ENCODE measurements at regions not wholly inside any gene's neighbourhood (a gene's known extent, or its start where the extent isn't known, plus 50 kb on each side); places are given as distances from the start of the nearest gene placed in this dataset.

GRCh38 chr22:49408102-49408836 lies 419.4 kb downstream of the BRD1 start:
- no peak overlapping the region for H3K4me3 Mint-ChIP-seq
- H3K9me3 Mint-ChIP-seq: peaks cover 1 to 7% (median 5%) of the 10 kb centered on the region in 3 donors
- peaks cover 2% of the 10 kb centered on the region for H3K36me3 Mint-ChIP-seq
- H3K27me3 Mint-ChIP-seq: peaks cover 5% of the 10 kb centered on the region
- H3K27ac Mint-ChIP-seq: no peak overlapping the region
- H3K4me1 Mint-ChIP-seq: no peaks in the 10 kb centered on the region

GRCh38 chr22:49406879-49407587 lies 420.6 kb downstream of the BRD1 start:
- Mint-ChIP-seq H3K4me1 (no peaks in the 10 kb centered on the region), H3K27ac (no peak overlapping the region), H3K36me3 (no peaks in the 10 kb centered on the region), H3K4me3 (no peak overlapping the region), H3K9me3 (peaks cover 1 to 7% (median 5%) of the 10 kb centered on the region in 3 donors), H3K27me3 (peaks cover 5% of the 10 kb centered on the region)

GRCh38 chr22:49406047-49406650 lies 421.5 kb downstream of the BRD1 start:
- H3K27ac Mint-ChIP-seq: no peak overlapping the region
- no peaks in the 10 kb centered on the region for H3K4me1 Mint-ChIP-seq
- peaks cover 5% of the 10 kb centered on the region for H3K27me3 Mint-ChIP-seq
- peak overlapping the region in 1 of 4 donors; percentile 33 for H3K4me3 Mint-ChIP-seq
- H3K36me3 Mint-ChIP-seq: no peaks in the 10 kb centered on the region
- peaks cover 1 to 7% (median 5%) of the 10 kb centered on the region in 3 donors for H3K9me3 Mint-ChIP-seq

GRCh38 chr22:49405590-49405989 lies 422.1 kb downstream of the BRD1 start:
- Mint-ChIP-seq H3K4me1 (no peaks in the 10 kb centered on the region), H3K9me3 (peaks cover 1 to 7% (median 5%) of the 10 kb centered on the region in 3 donors)

GRCh38 chr22:49404576-49405241 lies 423.0 kb downstream of the BRD1 start:
- Mint-ChIP-seq H3K27me3 (peaks cover 5% of the 10 kb centered on the region), H3K9me3 (peaks cover 1 to 7% (median 5%) of the 10 kb centered on the region in 3 donors), H3K27ac (no peak overlapping the region), H3K4me1 (no peaks in the 10 kb centered on the region), H3K36me3 (no peaks in the 10 kb centered on the region), H3K4me3 (no peak overlapping the region)

More at GRCh38 chr22:49405590-49405989, 422.1 kb downstream of the BRD1 start:
- H3K27ac Mint-ChIP-seq: no peak overlapping the region
- H3K4me3 Mint-ChIP-seq: no peak overlapping the region
- H3K27me3 Mint-ChIP-seq: peaks cover 5% of the 10 kb centered on the region
- no peaks in the 10 kb centered on the region for H3K36me3 Mint-ChIP-seq

GRCh38 chr22:49404020-49404419 lies 423.7 kb downstream of the BRD1 start:
- Mint-ChIP-seq H3K9me3 (peaks cover 0 to 2% (median 0%) of the 10 kb centered on the region in 3 donors), H3K4me1 (no peaks in the 10 kb centered on the region), H3K36me3 (no peaks in the 10 kb centered on the region), H3K27me3 (peaks cover 2% of the 10 kb centered on the region), H3K4me3 (no peak overlapping the region), H3K27ac (no peak overlapping the region)

GRCh38 chr22:49403102-49403501 lies 424.6 kb downstream of the BRD1 start:
- Mint-ChIP-seq H3K27me3 (peaks cover 2% of the 10 kb centered on the region), H3K27ac (no peak overlapping the region), H3K36me3 (no peaks in the 10 kb centered on the region), H3K9me3 (no peaks in the 10 kb centered on the region), H3K4me1 (no peaks in the 10 kb centered on the region), H3K4me3 (no peak overlapping the region)

GRCh38 chr22:49402169-49402568 lies 425.5 kb downstream of the BRD1 start:
- Mint-ChIP-seq H3K27ac (no peak overlapping the region), H3K4me1 (no peaks in the 10 kb centered on the region), H3K9me3 (no peaks in the 10 kb centered on the region), H3K27me3 (peaks cover 2% of the 10 kb centered on the region), H3K4me3 (no peak overlapping the region), H3K36me3 (no peaks in the 10 kb centered on the region)

- no peaks in the 10 kb centered on the region for H3K4me1 Mint-ChIP-seq
- H3K27ac Mint-ChIP-seq: no peak overlapping the region
- H3K9me3 Mint-ChIP-seq: no peaks in the 10 kb centered on the region
- H3K36me3 Mint-ChIP-seq: no peaks in the 10 kb centered on the region
- no peak overlapping the region for H3K4me3 Mint-ChIP-seq
- peaks cover 2% of the 10 kb centered on the region for H3K27me3 Mint-ChIP-seq
Measured at GRCh38 chr22:49400941-49401598, 426.6 kb downstream of the BRD1 start.

- no peak overlapping the region for H3K4me3 Mint-ChIP-seq
- H3K27me3 Mint-ChIP-seq: peaks cover 2% of the 10 kb centered on the region
- no peaks in the 10 kb centered on the region for H3K9me3 Mint-ChIP-seq
- H3K36me3 Mint-ChIP-seq: no peaks in the 10 kb centered on the region
- H3K27ac Mint-ChIP-seq: no peak overlapping the region
- no peaks in the 10 kb centered on the region for H3K4me1 Mint-ChIP-seq
Measured at GRCh38 chr22:49400136-49400940, 427.3 kb downstream of the BRD1 start.

- no peaks in the 10 kb centered on the region for H3K36me3 Mint-ChIP-seq
- H3K27me3 Mint-ChIP-seq: no peaks in the 10 kb centered on the region
- no peak overlapping the region for H3K27ac Mint-ChIP-seq
- H3K4me3 Mint-ChIP-seq: no peak overlapping the region
- H3K4me1 Mint-ChIP-seq: no peaks in the 10 kb centered on the region
- H3K9me3 Mint-ChIP-seq: peaks cover 0 to 9% (median 3%) of the 10 kb centered on the region in 3 donors
Measured at GRCh38 chr22:49398646-49399045, 429.0 kb downstream of the BRD1 start.

- H3K4me1 Mint-ChIP-seq: no peaks in the 10 kb centered on the region
Measured at GRCh38 chr22:49398115-49398514, 429.6 kb downstream of the BRD1 start.

GRCh38 chr22:49396817-49397216 lies 430.9 kb downstream of the BRD1 start:
- peaks cover 3% of the 10 kb centered on the region for H3K27me3 Mint-ChIP-seq
- H3K9me3 Mint-ChIP-seq: peaks cover 2 to 9% (median 5%) of the 10 kb centered on the region in 3 donors

More at GRCh38 chr22:49398115-49398514, 429.6 kb downstream of the BRD1 start:
- Mint-ChIP-seq H3K9me3 (peaks cover 0 to 9% (median 3%) of the 10 kb centered on the region in 3 donors), H3K27me3 (no peaks in the 10 kb centered on the region), H3K36me3 (no peaks in the 10 kb centered on the region), H3K4me3 (no peak overlapping the region), H3K27ac (no peak overlapping the region)

GRCh38 chr22:49395617-49396016 lies 432.1 kb downstream of the BRD1 start:
- H3K36me3 Mint-ChIP-seq: no peaks in the 10 kb centered on the region
- H3K4me3 Mint-ChIP-seq: no peak overlapping the region
- H3K4me1 Mint-ChIP-seq: no peaks in the 10 kb centered on the region
- H3K9me3 Mint-ChIP-seq: peaks cover 2 to 9% (median 5%) of the 10 kb centered on the region in 3 donors
- no peak overlapping the region for H3K27ac Mint-ChIP-seq
- peaks cover 8% of the 10 kb centered on the region for H3K27me3 Mint-ChIP-seq

More at GRCh38 chr22:49396817-49397216, 430.9 kb downstream of the BRD1 start:
- Mint-ChIP-seq H3K4me3 (no peak overlapping the region), H3K4me1 (no peaks in the 10 kb centered on the region), H3K27ac (no peak overlapping the region), H3K36me3 (no peaks in the 10 kb centered on the region)
